IPS DF 6.9 (cell line): ENCODE measurements at regions not wholly inside any gene's neighbourhood (a gene's known extent, or its start where the extent isn't known, plus 50 kb on each side); places are given as distances from the start of the nearest gene placed in this dataset.

Source experiments
- DNase-seq: peaks from one replicate; pipeline ENCODE4 v3.0.0-alpha.2; 2013; ENCODE audit warnings: low read depth, low spot score
- H3K27ac ChIP-seq: one replicate; pipeline ENCODE4 v1.5.1; 2013; ENCODE audit warnings: low read length, control low read depth
- H3K27me3 ChIP-seq: 2 replicates; pipeline ENCODE4 v1.6.1; 2013; ENCODE audit warnings: mild to moderate bottlenecking, low read length; ENCODE audit not compliant: control insufficient read depth, insufficient read depth
- H3K36me3 ChIP-seq: 2 replicates; pipeline ENCODE4 v1.6.1; 2013; ENCODE audit warnings: low read length; ENCODE audit not compliant: control insufficient read depth, insufficient read depth
- H3K4me1 ChIP-seq: 2 replicates; pipeline ENCODE4 v1.6.1; 2013; ENCODE audit warnings: low read length; ENCODE audit not compliant: control insufficient read depth, insufficient read depth
- H3K4me3 ChIP-seq: 2 replicates; pipeline ENCODE4 v1.5.1; 2013; ENCODE audit warnings: mild to moderate bottlenecking, low read length
- H3K9me3 ChIP-seq: 2 replicates; pipeline ENCODE4 v1.6.1; 2013; ENCODE audit warnings: low read length, inconsistent platforms; ENCODE audit not compliant: control insufficient read depth, insufficient read depth
- WGBS: extraction: QIAGEN DNeasy Blood & Tissue Kit; methylation state at CpG from one replicate; pipeline ENCODE4 v1.1.7; 2013; ENCODE audit warnings: mixed read lengths, missing lambda C conversion rate; ENCODE audit not compliant: insufficient read length, insufficient coverage; 5-methylcytosine and 5-hydroxymethylcytosine counted together

DNA sequence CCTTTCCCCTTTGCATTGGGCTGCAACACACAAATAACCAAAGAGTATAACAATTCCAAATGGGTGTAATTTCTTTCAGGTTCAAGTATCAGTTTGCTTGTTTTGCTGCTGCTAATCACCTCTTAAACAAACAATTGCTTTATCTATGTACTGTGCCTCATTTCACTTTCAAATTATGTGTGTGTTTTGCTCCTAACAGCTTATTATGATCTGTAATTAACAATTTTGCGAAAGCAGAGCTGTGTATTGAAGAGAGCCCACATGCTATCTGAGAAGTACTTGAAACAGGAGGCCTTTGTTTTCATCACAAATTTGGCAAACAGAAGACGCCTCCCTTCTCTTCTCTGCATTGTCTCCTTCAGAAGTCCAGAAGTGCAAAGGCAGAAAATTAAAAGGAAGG lies 312.0 kb downstream of the TLE1 start:
- Histone ChIP-seq H3K4me1 (0 out of 2 replicates have a peak, but pooled peaks cover 1% of the 10 kb centered on the region), H3K27me3 (no peaks in the 10 kb centered on the region), H3K9me3 (no peaks in the 10 kb centered on the region), H3K36me3 (no peaks in the 10 kb centered on the region), H3K27ac (no peak overlapping the region), H3K4me3 (no peak overlapping the region)
- DNase-seq: no peak
- no CpG with 5 or more reads among the region's 2 CpGs for WGBS

DNA sequence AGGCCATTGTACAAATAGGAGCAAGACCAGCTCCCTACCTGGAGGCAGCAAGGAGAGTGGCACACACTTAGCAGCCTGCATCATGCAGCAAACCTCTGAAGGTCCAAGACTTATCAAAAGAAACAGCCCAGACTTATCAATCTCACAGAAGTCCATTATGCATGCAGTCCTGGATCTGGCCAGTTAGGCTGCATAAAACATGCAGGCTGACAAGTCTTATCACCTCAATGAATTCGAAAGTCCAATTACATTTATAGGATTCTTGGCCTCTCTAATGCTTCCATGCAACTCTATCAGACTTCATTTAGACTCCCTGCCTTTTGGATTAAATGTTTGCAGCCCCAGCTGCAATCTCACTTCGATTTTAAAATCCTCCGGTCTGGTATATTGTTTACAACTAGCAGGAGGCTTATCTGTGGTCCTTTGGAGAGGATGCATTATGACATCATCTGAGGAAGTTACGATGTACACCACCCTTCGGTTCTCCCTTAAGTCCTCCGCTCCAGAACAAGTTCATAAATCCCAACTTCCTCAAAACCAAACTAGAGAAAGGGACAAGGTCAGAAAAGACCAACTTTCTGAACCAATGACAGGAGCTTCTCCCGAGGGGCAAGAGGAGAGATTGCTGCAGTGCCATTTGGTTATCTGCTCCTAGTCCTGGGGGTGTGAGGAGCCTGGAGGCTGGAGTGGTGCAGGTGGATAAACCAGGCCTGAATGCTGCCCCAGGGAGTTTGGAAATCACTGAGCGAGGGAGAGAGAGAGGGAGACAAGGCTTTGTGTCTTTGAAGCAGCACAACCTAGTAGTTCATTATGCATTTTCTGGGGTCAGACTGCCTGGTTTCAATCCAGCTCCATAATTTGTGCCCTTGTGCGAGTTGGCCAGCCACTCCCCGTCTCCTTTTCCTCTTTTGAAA lies 313.9 kb downstream of the TLE1 start:
- Histone ChIP-seq H3K4me1 (0 out of 2 replicates have a peak, but pooled peaks cover 1% of the 10 kb centered on the region), H3K36me3 (no peaks in the 10 kb centered on the region), H3K27ac (no peak overlapping the region), H3K9me3 (no peaks in the 10 kb centered on the region), H3K27me3 (no peaks in the 10 kb centered on the region), H3K4me3 (no peak overlapping the region)
- no peak for DNase-seq
- no CpG with 5 or more reads among the region's 10 CpGs for WGBS

DNA sequence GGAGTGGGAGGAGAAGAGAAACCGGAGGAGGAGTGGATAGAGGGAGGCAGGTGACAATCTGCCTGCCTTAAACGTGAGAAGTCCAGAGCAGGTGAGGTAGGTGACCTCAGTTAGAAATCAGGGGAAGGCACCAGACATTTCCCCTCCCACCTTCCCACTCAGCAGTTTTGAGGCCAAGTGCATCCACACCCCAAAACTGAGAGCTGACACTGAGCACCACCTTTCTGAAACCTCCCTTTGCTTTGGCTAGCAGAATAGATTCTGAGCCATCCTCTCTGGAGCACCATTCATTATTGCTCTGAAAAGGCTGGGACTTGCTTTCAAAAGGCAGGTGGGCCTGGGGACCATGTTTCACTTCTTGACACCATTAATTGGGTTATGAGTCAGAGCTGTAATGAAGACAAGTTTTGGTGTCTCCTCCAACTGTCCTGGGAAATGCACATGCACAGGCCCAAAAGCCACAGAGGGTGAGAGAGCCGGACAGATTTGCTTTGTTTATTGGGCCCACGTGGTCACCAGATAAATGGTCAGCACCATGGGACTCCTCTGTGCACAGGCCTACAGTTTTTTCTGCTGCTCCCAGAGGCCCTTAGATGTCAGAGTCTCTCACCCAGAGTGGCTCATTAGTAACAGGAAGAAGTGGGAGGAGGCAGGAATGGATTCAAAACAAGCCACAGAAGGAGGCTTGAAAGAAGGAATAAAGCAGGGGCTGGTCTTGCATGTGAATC lies 314.7 kb downstream of the TLE1 start:
- H3K4me3 ChIP-seq: no peak overlapping the region
- H3K36me3 ChIP-seq: no peaks in the 10 kb centered on the region
- DNase-seq: no peak
- no peaks in the 10 kb centered on the region for H3K27me3 ChIP-seq
- no peak overlapping the region for H3K27ac ChIP-seq
- no peaks in the 10 kb centered on the region for H3K9me3 ChIP-seq
- WGBS: no CpG with 5 or more reads among the region's 4 CpGs
- 0 out of 2 replicates have a peak, but pooled peaks cover 1% of the 10 kb centered on the region for H3K4me1 ChIP-seq

DNA sequence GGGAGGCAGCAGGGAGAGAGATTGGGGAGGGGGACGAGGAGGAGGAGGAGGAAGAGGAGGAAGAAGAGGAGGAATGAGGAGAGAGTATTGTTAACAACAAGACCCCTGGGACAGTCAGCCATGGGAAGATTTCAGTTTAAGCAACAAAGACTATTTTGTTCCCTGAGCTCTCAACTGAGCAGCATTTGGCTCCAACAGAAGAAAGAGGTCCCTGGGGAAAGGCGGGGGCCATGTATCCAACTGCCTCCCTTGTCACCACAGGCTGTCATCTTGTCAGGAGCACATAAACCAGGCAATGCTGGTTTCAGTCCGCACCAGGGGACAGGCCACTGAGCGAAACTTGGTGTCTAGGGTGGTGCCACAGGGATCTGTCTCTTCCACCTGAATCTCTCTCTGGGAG lies 316.1 kb downstream of the TLE1 start:
- WGBS: 100% methylated on average over 1 of the region's 4 CpGs
- Histone ChIP-seq H3K4me3 (no peak overlapping the region), H3K4me1 (0 out of 2 replicates have a peak, but pooled peaks cover 1% of the 10 kb centered on the region)

GRCh38 chr9:81372628-81373191 lies 316.6 kb downstream of the TLE1 start:
- Histone ChIP-seq H3K27me3 (no peaks in the 10 kb centered on the region), H3K27ac (no peak overlapping the region), H3K9me3 (no peaks in the 10 kb centered on the region), H3K36me3 (no peaks in the 10 kb centered on the region), H3K4me1 (0 out of 2 replicates have a peak, but pooled peaks cover 1% of the 10 kb centered on the region), H3K4me3 (no peak overlapping the region)
- no peak for DNase-seq
- WGBS: no CpG with 5 or more reads among the region's 8 CpGs

More for the DNA sequence above, 316.1 kb downstream of the TLE1 start:
- DNase-seq: no peak
- Histone ChIP-seq H3K27me3 (no peaks in the 10 kb centered on the region), H3K9me3 (no peaks in the 10 kb centered on the region), H3K27ac (no peak overlapping the region), H3K36me3 (no peaks in the 10 kb centered on the region)

GRCh38 chr9:81371824-81372223 lies 317.5 kb downstream of the TLE1 start:
- H3K4me3 ChIP-seq: no peak overlapping the region
- H3K4me1 ChIP-seq: 0 out of 2 replicates have a peak, but pooled peaks cover 1% of the 10 kb centered on the region
- no CpG with 5 or more reads among the region's 7 CpGs for WGBS
- H3K36me3 ChIP-seq: no peaks in the 10 kb centered on the region
- H3K27me3 ChIP-seq: no peaks in the 10 kb centered on the region
- no peak overlapping the region for H3K27ac ChIP-seq
- no peaks in the 10 kb centered on the region for H3K9me3 ChIP-seq
- no peak for DNase-seq

DNA sequence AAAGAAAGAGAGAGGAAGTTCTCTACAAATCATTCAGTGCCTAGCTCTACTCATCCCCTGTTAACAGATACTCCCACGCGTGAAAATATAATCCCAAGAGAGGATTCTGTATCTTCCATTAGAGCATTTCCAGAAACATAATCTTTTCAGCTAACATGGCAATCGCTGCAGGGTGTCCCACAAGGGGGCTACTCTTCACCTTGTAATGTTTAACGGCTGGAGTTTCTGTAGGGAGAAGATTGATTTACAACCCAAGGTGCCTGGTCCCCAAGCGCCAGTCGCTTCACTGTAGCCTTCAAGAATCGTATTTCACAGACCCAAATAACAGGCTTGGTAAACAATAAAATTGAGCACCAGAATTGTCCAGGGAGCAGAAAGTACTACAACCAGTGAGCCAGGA lies 318.7 kb downstream of the TLE1 start:
- no peaks in the 10 kb centered on the region for H3K27me3 ChIP-seq
- no peak overlapping the region for H3K27ac ChIP-seq
- no peak overlapping the region for H3K4me3 ChIP-seq
- H3K36me3 ChIP-seq: no peaks in the 10 kb centered on the region
- DNase-seq: no peak
- H3K9me3 ChIP-seq: no peaks in the 10 kb centered on the region
- 0 out of 2 replicates have a peak, but pooled peaks cover 1% of the 10 kb centered on the region for H3K4me1 ChIP-seq
- no CpG with 5 or more reads among the region's 7 CpGs for WGBS

GRCh38 chr9:81370096-81370495 lies 319.3 kb downstream of the TLE1 start:
- Histone ChIP-seq H3K36me3 (no peaks in the 10 kb centered on the region), H3K4me1 (0 out of 2 replicates have a peak, but pooled peaks cover 1% of the 10 kb centered on the region), H3K27ac (no peak overlapping the region), H3K27me3 (no peaks in the 10 kb centered on the region), H3K9me3 (no peaks in the 10 kb centered on the region), H3K4me3 (no peak overlapping the region)
- WGBS: no CpG with 5 or more reads among the region's 3 CpGs
- DNase-seq: no peak

- Histone ChIP-seq H3K9me3 (no peaks in the 10 kb centered on the region), H3K4me1 (no peaks in the 10 kb centered on the region), H3K27me3 (no peaks in the 10 kb centered on the region), H3K27ac (no peak overlapping the region), H3K4me3 (no peak overlapping the region), H3K36me3 (no peaks in the 10 kb centered on the region)
- DNase-seq: no peak
- no CpG with 5 or more reads among the region's 1 CpG for WGBS
These were observed 320.2 kb downstream of the TLE1 start for GRCh38 chr9:81369121-81369520.

DNA sequence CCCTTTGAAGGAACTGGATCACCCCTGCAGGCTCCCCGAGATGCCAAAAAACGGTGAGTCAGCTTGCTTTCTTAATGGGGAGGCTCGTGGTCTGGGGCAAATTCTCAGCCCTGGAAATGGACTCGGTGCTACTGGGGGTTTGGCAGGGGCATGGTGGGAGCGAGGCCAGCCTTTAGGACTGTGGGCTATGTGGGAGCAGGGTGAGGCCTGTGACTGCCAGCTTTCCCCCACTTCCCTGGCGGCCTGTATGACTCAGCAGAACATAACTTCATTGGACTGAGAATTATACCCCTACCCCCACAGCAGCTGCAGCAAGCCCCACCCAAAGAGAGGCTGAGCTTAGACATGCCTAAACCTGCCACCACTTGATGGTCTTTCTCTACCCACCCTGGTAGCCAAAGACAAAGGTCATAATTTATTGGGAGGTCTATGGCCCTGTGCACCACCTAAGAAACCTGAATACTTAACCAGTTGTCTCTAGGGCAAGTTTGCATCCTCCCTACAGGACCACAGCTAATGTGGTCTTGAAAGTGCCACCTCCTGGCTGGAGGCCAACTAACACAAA lies 325.3 kb downstream of the TLE1 start:
- Histone ChIP-seq H3K4me3 (no peak overlapping the region), H3K9me3 (no peaks in the 10 kb centered on the region), H3K36me3 (no peaks in the 10 kb centered on the region), H3K4me1 (no peaks in the 10 kb centered on the region), H3K27me3 (no peaks in the 10 kb centered on the region), H3K27ac (no peak overlapping the region)
- WGBS: no CpG with 5 or more reads among the region's 6 CpGs
- no peak for DNase-seq
